Upper lobe of right lung (tissue), 1 donor: ENCODE measurements at regions not wholly inside any gene's neighbourhood (a gene's known extent, or its start where the extent isn't known, plus 50 kb on each side); places are given as distances from the start of the nearest gene placed in this dataset.
"Not testable (repeated sequence)": the region's sequence is repeated elsewhere in the genome, so short reads cannot be mapped to it uniquely, and the experiment has no call there.

Source experiments
- ATAC-seq: fragments of 200-7000 bp; cut with Tn5 transposase; one replicate; pipeline ENCODE4 v1.9.1; 2020; ENCODE audit warnings: mild to moderate bottlenecking, moderate library complexity
- DNase-seq: peaks from one replicate; pipeline ENCODE4 v3.0.0-alpha.2; 2020
- H3K27ac ChIP-seq: fragments of 200-600 bp; one replicate; pipeline ENCODE4 v1.8.0; 2022
- H3K27me3 ChIP-seq: fragments of 200-600 bp; one replicate; pipeline ENCODE4 v1.8.0; 2022; ENCODE audit warnings: mild to moderate bottlenecking
- H3K36me3 ChIP-seq: fragments of 200-600 bp; one replicate; pipeline ENCODE4 v1.8.0; 2022
- H3K4me1 ChIP-seq: fragments of 200-600 bp; one replicate; pipeline ENCODE4 v1.8.0; 2022
- H3K4me3 ChIP-seq: fragments of 200-600 bp; one replicate; pipeline ENCODE4 v1.8.0; 2022; ENCODE audit warnings: mild to moderate bottlenecking
- H3K9me3 ChIP-seq: fragments of 200-600 bp; one replicate; pipeline ENCODE4 v1.8.0; 2022
- CTCF ChIP-seq: fragments of 200-600 bp; IDR thresholded peaks from one replicate; pipeline ENCODE4 v1.8.0; 2022; ENCODE audit warnings: antibody characterized with exemption
- intact Hi-C: fragments of 100-400 bp; cut with DNase I; formaldehyde crosslinking; loops from one replicate; pipeline ENCODE4 v1.11.0; 2022
- donor health status: DM: no; HTN: yes; CAD: no; lungs with severe emphysema.

- H3K9me3 ChIP-seq = no peaks in the 10 kb centered on the region
- DNase-seq = no peak
- H3K4me3 ChIP-seq = no peak overlapping the region
- H3K27me3 ChIP-seq = no peaks in the 10 kb centered on the region
- no peak for TF ChIP-seq CTCF
- no peak overlapping the region for H3K27ac ChIP-seq
- peak; percentile 83 for ATAC-seq
- intact Hi-C loops = no loop called here
- no peaks in the 10 kb centered on the region for H3K36me3 ChIP-seq
- H3K4me1 ChIP-seq = peaks cover 7% of the 10 kb centered on the region
These were observed 166.9 kb downstream of the HLX start for GRCh38 chr1:221045842-221046831.

- H3K27me3 ChIP-seq = not testable (repeated sequence)
These were observed 172.1 kb downstream of the HLX start for GRCh38 chr1:221051391-221051790.

GRCh38 chr1:221053889-221054288 is 174.6 kb downstream of the HLX start:
- H3K27ac ChIP-seq = no peak overlapping the region
- no peaks in the 10 kb centered on the region for H3K27me3 ChIP-seq
- DNase-seq (no peak), ATAC-seq (no peak)
- no peak for TF ChIP-seq CTCF
- H3K4me1 ChIP-seq = no peaks in the 10 kb centered on the region
- intact Hi-C loops = no loop called here
- no peaks in the 10 kb centered on the region for H3K36me3 ChIP-seq
- H3K4me3 ChIP-seq = no peak overlapping the region
- H3K9me3 ChIP-seq = no peaks in the 10 kb centered on the region

More at GRCh38 chr1:221051391-221051790, 172.1 kb downstream of the HLX start:
- H3K4me1 ChIP-seq, intact Hi-C loops, H3K9me3 ChIP-seq, H3K36me3 ChIP-seq, H3K4me3 ChIP-seq, H3K27ac ChIP-seq, DNase-seq, ATAC-seq: not testable (repeated sequence)

- no peaks in the 10 kb centered on the region for H3K36me3 ChIP-seq
- no peak for ATAC-seq
- no peak for TF ChIP-seq CTCF
- intact Hi-C loops = no loop called here
- H3K4me3 ChIP-seq = no peak overlapping the region
- H3K27me3 ChIP-seq = no peaks in the 10 kb centered on the region
- no peak overlapping the region for H3K27ac ChIP-seq
- H3K4me1 ChIP-seq = no peaks in the 10 kb centered on the region
- DNase-seq = no peak
- no peaks in the 10 kb centered on the region for H3K9me3 ChIP-seq
These were observed 180.3 kb downstream of the HLX start for GRCh38 chr1:221059506-221059905.

- H3K27ac ChIP-seq = no peak overlapping the region
- no peaks in the 10 kb centered on the region for H3K27me3 ChIP-seq
- ATAC-seq (no peak), DNase-seq (no peak)
- H3K4me3 ChIP-seq = no peak overlapping the region
- intact Hi-C loops = no loop called here
- H3K9me3 ChIP-seq = no peaks in the 10 kb centered on the region
- peaks cover 5% of the 10 kb centered on the region for H3K4me1 ChIP-seq
- H3K36me3 ChIP-seq = no peaks in the 10 kb centered on the region
- no peak for TF ChIP-seq CTCF
These were observed 184.4 kb downstream of the HLX start for GRCh38 chr1:221063651-221064050.

GRCh38 chr1:221066351-221067001 is 187.2 kb downstream of the HLX start:
- no peak for TF ChIP-seq CTCF
- intact Hi-C loops = no loop called here
- Histone ChIP-seq H3K36me3 (no peaks in the 10 kb centered on the region), H3K27me3 (no peaks in the 10 kb centered on the region), H3K9me3 (no peaks in the 10 kb centered on the region), H3K4me1 (peaks cover 7% of the 10 kb centered on the region), H3K27ac (no peak overlapping the region), H3K4me3 (no peak overlapping the region)
- DNase-seq (no peak), ATAC-seq (no peak)
